NCI-H1105 (cell line): ENCODE measurements at regions not wholly inside any gene's neighbourhood (a gene's known extent, or its start where the extent isn't known, plus 50 kb on each side); places are given as distances from the start of the nearest gene placed in this dataset.

Experiments used
- DNase-seq: peaks from one replicate; lab custom pipeline; 2025; lab: John Stamatoyannopoulos, UW

DNA sequence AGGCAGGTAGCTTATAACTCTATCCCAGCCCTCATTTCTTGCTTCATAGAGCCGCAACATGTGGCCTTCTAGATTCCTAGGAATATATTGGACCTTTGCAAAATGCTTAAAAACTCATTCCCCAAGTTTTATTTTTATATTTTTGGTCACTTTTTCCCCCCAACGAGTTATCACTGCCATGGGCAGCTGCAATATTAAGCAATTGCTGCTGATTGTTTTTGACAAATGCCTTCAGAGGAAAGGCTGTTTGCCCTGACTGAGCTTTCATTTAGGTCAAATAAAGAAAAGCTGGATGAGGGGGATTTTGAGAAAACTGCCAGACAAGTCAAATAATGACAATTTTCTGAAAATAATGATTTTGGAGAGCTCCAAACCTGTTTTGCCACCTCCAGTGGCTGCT lies 976.9 kb upstream of the MBL2 start:
- no peak for DNase-seq

- no peak for DNase-seq
Observed at GRCh38 chr10:53748319-53748718, 975.7 kb upstream of the MBL2 start.

GRCh38 chr10:53744746-53745145 lies 972.2 kb upstream of the MBL2 start:
- DNase-seq, result no peak

DNA sequence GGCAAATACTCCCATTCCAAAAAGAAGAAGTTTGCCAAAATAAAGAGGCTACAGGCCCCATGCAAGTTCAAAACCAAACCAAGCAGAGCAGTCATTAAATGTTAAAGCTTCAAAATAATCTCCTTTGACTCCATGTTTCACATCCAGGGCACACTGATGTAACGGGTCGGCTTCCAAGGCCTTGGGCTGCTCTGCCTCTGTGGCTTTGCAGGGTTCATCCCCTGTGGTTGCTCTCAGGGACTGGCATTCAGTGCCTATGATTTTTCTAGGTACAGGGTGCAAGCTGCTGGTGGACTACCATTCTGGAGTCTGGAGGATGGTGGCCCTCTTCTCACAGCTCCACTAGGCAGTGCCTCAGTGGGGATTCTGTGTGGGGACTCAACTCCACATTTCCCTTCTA lies 971.6 kb upstream of the MBL2 start:
- no peak for DNase-seq

- no peak for DNase-seq
Observed at GRCh38 chr10:53737132-53737531, 964.5 kb upstream of the MBL2 start.

GRCh38 chr10:53726921-53727320 lies 954.3 kb upstream of the MBL2 start:
- no peak for DNase-seq

DNA sequence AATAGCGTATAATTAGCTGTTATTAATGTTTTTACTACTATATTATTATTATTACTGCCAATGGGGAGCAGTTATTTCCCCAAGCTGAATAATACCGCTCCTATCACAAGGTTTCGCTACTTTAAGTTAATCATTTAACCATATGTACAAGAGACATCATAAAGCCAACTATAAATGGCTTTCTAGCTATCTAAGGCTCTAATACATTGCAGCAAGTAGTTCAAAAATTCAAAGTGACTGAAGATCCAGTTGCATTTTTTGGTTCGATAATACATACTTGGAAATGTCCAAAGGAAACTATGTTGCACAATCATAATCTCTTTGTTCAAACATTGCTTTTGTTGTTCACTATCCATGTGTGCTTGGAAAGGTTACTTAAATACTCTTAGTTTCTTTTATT lies 952.0 kb upstream of the MBL2 start:
- DNase-seq, result no peak

DNA sequence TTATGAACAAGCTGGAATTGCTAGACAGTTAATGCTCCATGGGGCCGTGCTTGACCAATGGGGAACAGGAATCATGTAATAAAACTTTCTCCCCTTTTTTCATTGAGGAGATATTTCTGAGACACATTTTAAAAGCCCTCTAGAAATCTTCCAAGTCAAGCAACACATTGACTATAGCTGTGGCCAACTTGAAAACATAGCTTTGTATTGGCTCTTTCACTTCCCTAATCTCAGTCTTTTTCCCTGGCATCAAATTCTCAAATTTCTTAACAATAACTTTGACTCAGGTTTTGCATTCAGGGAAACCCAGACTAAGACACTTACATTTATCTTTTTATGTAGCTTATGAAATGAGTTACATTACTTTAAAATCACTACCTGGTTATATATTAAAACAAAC lies 947.1 kb upstream of the MBL2 start:
- no peak for DNase-seq

DNA sequence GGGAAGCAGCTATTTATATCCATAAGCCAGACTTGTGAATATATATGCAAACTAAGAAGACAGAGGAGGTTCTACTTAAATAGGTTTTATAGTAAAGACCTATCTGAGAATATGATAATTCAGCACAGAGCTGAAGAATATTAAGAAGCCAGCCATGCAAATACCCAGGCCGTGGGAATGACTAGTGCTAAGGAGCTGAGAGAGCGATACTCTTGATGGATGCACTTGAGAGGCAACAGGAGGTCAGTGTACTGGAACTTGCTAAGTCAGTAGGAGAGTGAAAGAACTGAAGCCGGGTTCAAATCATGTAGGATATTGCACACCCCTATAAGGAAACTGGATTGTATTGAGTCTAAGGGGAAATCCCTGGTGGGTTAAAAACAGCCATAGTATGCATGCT lies 943.6 kb upstream of the MBL2 start:
- DNase-seq, result no peak

GRCh38 chr10:53713431-53713830 lies 940.8 kb upstream of the MBL2 start:
- no peak for DNase-seq

GRCh38 chr10:53702489-53702888 lies 929.9 kb upstream of the MBL2 start:
- DNase-seq, result no peak

- no peak for DNase-seq
Observed at GRCh38 chr10:53701213-53701612, 928.6 kb upstream of the MBL2 start.

GRCh38 chr10:53700278-53700677 lies 927.7 kb upstream of the MBL2 start:
- DNase-seq, result no peak

GRCh38 chr10:53699684-53700083 lies 927.1 kb upstream of the MBL2 start:
- no peak for DNase-seq

DNA sequence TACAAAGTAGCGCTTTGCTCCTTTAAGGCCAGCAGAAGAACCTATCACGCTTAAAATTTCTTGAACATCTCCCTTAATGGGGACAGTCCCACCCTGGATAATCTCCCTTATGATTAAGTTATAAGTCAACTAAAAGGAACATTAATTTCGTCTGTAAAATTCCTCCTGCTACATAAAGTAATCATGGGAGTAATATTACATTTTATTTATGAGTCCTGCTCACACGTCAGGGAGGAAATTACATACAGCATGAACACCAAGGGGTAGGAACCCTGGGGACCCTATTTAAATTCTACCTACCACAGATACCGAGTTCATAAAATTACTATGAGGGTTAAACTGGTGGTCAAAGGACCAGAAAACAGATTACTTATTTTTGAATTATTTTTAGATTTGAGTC lies 926.6 kb upstream of the MBL2 start:
- no peak for DNase-seq

DNA sequence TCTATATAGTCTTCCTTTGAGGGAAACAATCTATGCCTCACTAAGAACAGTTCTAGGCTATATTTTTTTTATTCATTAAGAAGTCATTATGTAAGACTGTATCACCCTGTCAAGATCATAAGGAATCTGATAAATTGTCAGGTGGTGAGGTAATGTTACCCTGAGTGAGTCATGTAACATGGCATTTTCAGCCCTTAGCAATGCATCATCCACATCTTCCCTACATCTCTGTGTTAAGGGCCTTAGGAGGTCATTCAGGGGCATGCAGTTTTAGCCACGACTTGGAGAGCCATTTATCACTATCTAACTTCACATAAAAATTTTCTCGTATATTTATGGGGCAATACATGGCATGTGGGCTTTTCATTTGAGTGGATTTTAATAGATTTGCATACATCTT lies 924.5 kb upstream of the MBL2 start:
- DNase-seq, result no peak

- no peak for DNase-seq
Observed at GRCh38 chr10:53690524-53691240, 918.1 kb upstream of the MBL2 start.

DNA sequence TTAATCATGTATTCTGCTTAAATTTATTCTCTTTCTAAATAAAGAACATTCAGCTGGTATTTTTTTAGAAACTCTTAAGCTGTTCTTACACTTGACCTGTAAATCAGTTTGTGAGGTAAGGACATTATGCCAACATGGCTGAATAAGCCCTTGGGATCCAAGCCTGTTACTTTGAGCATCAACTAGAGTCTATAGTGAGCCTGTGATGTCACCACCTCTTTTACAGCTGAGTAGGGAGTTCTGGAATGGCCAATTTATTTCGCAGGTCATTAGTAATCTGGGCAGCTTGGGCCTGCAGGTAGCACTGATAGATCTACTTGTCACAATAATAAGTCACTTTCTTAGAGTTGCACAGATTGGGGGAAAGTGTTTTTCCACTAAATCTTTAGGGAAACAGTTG lies 915.2 kb upstream of the MBL2 start:
- no peak for DNase-seq

DNA sequence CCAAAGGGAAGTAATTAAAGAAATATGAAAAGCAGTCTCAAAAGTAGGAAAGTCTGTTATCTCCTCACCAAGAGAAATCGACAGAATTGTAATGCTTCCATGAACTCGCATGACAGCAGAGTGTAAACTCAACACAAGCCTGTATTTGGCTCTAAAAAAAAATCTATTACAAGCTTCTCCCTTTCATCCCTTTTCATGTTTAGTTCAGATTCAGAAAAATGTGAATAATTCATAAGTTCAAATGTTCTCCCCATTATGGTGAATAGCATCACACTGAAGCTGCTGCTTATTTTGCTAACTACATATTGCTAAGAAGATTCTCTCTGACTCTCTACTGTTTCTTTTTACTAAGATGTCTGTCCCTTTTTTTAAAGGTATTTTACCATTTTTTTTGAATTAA lies 910.3 kb upstream of the MBL2 start:
- no peak for DNase-seq

DNA sequence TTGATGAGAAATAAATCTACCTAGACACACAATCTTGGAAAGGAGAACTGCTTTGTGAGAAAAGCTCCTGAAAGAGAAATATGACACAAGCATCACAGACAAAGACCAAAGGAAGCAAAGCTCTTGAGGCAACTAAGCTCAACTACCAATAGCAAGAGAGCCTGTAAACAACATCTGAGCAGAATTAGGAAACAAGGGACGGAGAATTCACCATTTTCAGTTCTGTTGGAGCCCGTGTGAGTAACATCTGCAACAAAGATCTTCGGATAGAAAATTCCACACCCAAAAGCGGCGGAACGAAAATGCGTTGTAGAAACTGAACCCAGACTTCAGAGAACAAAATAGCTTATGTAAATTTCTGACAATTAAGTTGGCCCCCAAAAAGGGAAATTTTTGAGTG lies 909.9 kb upstream of the MBL2 start:
- no peak for DNase-seq

- DNase-seq, result no peak
Observed at GRCh38 chr10:53679666-53680065, 907.1 kb upstream of the MBL2 start.

DNA sequence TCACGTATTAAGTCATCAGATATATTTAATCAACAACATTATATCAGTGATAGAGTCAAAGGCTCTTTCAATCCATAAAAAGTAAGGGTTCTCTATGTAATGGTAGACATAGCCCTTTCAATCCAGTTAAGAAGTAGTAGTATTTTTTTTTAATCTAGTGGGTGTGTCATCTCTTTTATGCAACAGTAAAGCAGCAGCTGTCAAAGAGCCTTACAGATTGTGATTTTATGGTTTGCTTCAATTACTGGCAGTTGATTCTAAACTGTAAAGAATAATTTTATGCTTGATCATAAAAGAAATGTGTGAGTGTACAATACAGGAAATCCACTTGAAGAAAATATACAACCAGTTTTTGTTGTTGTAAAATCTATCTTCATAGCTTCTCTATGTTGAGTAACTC lies 902.6 kb upstream of the MBL2 start:
- DNase-seq, result no peak

GRCh38 chr10:53667063-53667462 lies 894.5 kb upstream of the MBL2 start:
- DNase-seq, result no peak

- no peak for DNase-seq
Observed at GRCh38 chr10:53664282-53665019, 891.9 kb upstream of the MBL2 start.
